NCI-H128 (cell line): ENCODE measurements at regions not wholly inside any gene's neighbourhood (a gene's known extent, or its start where the extent isn't known, plus 50 kb on each side); places are given as distances from the start of the nearest gene placed in this dataset.
"Not testable (repeated sequence)": the region's sequence is repeated elsewhere in the genome, so short reads cannot be mapped to it uniquely, and the experiment has no call there.

Source experiments
- DNase-seq: peaks from one replicate; lab custom pipeline; 2025; ENCODE audit not compliant: unreplicated experiment; lab: John Stamatoyannopoulos, UW

DNA sequence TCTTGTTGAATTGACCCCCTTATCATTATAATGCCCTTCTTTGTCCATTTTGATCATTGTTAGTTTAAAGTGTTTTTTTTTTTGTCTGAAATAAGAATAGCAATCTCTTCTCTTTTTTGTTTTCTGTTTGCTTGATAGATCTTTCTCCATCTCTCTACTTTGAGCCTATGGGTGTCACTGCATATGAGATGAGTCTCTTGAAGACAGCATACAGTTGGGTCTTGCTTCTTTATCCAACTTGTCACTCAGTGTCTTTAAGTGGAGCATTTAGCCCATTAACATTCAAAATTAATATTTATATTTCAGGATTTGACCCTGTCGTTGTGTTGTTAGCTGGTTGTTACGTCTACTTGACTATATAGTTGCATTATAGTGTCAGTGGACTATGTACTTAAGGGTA is 135.4 kb downstream of the HMHB1 start:
- no peak for DNase-seq

DNA sequence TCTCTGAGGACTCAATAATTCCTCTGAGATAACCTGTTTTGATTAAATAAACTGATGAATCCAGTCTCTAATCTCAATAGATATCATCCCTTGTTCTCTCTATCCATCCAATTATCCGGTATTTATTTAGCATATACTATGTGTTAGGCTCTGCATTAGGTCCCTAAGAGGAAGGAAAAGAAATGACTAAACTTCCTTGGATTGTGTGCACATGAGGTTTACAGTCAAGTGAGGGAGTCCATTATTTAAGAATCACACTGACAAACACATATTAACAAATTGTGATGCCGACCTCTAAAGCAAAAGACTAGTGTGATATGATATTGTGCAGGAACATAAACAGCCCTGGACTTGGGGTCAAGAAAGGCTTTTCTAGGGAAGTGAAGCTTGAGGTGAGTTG is 140.8 kb downstream of the HMHB1 start:
- DNase-seq: no peak

DNA sequence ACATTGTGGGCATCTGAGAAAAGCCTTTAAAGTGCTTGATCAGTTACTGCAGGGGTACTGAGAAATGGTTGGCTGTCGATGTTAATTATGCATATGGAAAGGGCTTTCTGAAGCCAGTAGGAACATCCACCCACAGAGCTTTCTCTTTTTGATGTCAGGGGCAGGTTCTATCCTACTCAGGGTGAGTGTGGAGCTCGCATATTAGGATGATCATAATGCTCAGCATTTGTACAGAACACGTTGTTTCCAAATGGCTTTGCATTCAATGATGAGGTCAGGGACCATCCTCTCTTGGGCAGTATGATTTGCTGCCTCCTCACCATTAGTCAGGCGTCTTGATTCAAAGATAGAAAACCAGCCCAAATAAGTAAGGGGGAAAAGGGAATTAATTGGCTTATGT is 141.9 kb downstream of the HMHB1 start:
- DNase-seq: no peak

GRCh38 chr5:143955141-143955540 is 143.2 kb downstream of the HMHB1 start:
- no peak for DNase-seq

GRCh38 chr5:143957455-143957854 is 145.5 kb downstream of the HMHB1 start:
- DNase-seq: no peak

- no peak for DNase-seq
Measured at GRCh38 chr5:143962201-143962600, 150.2 kb downstream of the HMHB1 start.

GRCh38 chr5:143964919-143965318 is 153.0 kb downstream of the HMHB1 start:
- DNase-seq: no peak

DNA sequence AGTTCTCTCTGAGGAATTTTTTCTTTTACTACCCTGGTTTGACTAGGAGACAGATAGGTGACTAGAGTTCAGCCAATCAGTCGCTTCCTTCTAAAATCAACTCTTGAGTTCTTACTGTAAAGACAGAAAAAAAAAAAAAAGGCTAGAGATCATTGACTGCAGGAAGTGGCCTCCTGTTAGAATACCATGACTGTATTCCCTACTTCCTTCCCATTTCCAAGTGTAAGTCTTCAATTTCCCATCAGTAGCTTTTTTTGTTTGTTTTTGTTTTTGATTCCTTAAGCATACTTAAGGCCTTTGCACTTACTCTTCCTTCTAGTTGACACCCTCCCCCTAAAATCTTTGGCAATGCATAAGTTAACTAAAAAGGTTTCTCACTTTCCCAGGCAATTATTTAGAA is 154.3 kb downstream of the HMHB1 start:
- DNase-seq: no peak

- no peak for DNase-seq
Measured at GRCh38 chr5:143968071-143968878, 156.3 kb downstream of the HMHB1 start.

DNA sequence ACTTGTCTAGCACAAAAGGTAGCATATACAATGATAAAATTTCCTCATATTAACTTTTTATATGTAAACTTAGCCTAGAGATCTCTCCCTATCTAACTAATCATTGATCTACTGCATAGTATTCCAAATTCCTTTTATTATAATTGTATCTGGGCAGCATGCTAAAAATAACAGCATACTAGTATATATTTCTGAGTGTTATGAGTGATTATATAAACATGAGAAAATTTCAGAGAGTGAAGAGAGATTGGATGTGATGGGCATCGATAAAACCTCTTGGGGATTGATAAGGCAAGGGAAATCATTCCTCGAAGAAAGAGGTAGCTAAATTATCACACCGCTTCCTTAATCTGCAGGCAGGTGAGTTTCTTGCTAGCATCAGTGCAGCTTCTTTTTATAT is 158.2 kb downstream of the HMHB1 start:
- DNase-seq: no peak

DNA sequence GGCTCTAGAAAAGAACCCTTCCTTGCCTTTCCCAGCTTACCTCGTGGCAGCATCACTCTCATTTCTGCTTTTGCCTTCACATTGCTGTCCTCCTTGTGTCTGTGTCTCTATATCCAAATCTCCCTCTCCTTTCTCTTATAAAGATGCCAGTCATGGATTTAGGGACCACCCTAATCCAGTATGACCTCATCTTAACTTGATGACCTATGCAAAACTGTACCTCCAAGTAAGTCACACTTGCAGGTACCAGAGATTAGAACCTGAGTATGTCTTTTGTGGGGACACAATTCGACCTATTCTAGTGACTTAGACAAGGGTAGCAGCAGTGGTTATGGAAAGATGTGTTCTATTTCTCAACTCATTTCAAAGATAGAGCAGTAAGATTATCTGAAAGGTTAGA is 160.1 kb downstream of the HMHB1 start:
- no peak for DNase-seq

- DNase-seq: no peak
Measured at GRCh38 chr5:143976055-143976454, 164.1 kb downstream of the HMHB1 start.

GRCh38 chr5:143977891-143978461 is 166.0 kb downstream of the HMHB1 start:
- no peak for DNase-seq

DNA sequence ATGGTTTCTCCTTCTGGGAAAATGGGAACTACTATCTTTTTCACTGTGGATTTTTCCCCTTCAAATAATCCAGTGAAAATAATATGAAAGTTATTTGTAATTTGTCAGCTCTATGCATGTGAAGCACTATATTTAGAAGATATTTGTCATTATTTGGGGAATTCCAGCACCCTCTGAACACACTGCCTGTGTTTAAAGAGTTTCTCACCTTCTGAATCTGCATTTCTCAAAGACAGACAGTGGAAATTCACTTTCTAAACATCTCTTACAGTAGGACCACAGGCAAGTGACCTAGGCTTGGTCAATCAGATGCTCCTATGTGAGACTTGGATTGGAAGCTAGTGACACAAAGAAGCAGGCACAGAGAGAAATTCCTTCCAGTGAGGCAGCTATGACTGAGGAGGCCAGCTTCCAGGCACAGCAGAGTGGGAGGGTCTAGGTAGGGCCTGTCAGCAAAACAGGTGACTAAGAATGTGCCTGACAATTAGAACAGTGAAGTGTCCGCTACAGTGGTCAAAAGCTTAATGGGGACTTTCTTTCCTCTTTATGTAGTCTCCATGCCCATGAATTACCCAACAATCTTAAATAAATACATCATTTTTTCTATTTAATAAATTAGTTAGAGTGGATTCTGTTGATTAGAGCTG is 167.2 kb downstream of the HMHB1 start:
- DNase-seq: no peak

DNA sequence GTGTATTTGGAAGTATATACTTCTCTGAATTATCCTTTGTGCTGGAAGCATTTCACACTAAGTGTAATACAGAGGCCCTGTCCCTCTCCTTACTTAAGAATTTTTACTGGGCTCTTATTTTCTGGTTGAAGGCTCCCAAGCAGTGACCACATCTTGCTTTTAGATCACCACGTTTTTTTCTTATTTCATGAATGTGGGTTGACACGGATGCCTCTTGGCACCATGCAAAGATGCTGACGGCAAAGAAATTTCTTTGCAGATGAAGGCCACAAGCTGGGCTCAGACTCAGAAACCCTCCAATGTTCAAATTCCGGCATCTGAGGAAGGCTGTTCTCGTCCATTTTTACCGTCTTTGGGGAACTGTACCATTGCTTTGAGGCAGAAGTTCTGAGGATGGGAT is 168.5 kb downstream of the HMHB1 start:
- no peak for DNase-seq

DNA sequence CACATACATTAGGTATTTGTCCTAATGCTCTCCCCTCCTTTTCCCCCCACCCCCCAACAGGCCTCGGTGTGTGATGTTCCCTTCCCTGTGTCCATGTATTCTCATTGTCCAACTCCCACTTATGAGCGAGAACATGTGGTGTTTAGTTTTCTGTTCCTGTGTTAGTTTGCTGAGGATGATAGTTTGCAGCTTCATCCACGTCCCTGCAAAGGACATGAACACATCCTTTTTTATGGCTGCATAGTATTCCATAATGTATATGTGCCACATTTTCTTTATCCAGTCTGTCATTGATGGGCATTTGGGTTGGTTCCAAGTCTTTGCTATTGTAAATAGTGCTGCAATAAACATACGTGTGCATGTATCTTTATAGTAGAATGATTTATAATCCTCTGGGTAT is 171.0 kb downstream of the HMHB1 start:
- not testable (repeated sequence) for DNase-seq

DNA sequence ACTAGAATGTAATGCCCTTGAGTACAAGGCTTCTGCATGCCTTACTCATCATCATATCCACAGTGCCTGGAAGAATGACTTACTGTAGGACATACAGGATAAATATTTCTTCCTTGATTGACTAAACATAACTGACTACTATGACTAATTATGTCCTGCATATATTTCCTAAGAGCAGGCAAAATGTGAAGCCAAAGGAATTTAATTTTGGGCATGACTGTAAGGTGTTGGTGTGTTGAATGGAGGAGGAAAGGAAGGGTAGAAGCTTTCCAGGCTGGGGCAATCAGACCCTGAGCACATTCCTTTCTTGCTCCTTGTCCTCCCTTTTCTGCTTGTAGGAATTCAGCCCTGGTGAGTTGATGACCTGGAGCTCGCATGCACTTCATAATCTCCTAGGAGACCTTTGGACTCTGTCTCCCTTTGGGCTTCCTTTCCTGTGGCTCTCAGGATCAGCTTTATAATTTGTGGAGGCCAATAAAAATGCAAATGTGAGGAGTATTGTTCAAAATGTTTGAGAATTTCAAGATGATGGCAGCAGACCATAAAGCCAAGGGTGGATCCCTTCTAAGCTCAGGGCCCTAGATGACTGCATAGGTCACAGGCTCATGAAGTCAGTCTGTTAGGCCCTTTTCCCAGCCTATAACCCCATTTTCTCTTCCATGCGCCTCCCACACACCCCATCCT is 174.0 kb downstream of the HMHB1 start:
- no peak for DNase-seq

GRCh38 chr5:143986516-143987212 is 174.7 kb downstream of the HMHB1 start:
- no peak for DNase-seq

GRCh38 chr5:143987264-143987663 is 175.3 kb downstream of the HMHB1 start:
- DNase-seq: no peak

DNA sequence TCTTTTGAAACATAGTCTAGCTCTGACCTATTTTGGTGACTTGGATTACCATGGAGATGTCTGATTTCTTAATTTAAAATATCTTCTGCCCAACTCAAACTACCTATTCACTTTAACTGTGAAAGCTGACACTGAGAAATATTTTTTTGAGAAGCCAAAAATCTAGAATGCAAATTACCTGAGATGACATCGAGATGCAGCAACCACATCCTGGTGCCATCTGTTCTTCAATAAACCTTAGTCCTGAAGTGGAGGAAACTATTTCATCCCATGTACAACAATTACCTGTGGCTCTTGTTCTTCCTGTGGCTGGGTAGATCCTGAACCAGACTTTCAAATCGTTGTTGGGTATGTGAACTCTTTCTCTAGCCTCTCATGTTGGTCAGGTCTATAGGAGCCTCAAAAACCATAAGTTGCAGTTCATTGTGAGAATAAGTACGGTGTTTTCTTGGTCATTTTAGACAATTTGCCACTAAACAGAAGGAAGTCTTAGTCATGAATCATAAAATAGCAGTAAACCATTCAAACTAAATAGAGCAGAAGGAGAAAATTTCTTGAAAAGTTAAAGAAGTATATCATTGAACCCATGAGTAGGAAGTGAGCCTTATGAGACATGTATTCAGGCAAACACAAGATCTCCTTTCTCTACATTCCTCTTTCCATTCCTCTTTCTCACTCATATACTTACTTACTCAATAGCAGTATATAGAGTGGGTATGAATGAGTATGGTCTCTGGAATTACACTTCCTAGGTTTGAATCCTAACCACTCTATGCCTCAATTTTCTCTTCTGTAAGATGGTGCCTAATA is 176.0 kb downstream of the HMHB1 start:
- DNase-seq: no peak
